Astrocyte (in vitro differentiated cells and primary cell): ENCODE measurements at regions not wholly inside any gene's neighbourhood (a gene's known extent, or its start where the extent isn't known, plus 50 kb on each side); places are given as distances from the start of the nearest gene placed in this dataset.
A peak's percentile ranks its signal among the peaks of the same experiment; 100 is the strongest.
"Not testable (repeated sequence)": the region's sequence is repeated elsewhere in the genome, so short reads cannot be mapped to it uniquely, and the experiment has no call there.

Experiments
- DNase-seq: peaks from one replicate; pipeline ENCODE4 v3.0.0-alpha.2; 2010; ENCODE audit warnings: low read depth
- FAIRE-seq: peaks from 2 replicates; lab custom pipeline; 2011; peaks lifted over from hg19 to GRCh38; lab: Jason Lieb, UNC
- H2AFZ ChIP-seq: 2 replicates; pipeline ENCODE4 v1.6.0; 2012; ENCODE audit warnings: low read depth, low read length, inconsistent platforms
- H3K27ac ChIP-seq: 2 replicates; pipeline ENCODE4 v1.5.1; 2011; ENCODE audit warnings: low read depth, low read length, inconsistent platforms
- H3K27me3 ChIP-seq: 2 replicates; pipeline ENCODE4 v1.6.0; 2011; ENCODE audit warnings: low read length, inconsistent platforms; ENCODE audit not compliant: insufficient read depth
- H3K36me3 ChIP-seq: 2 replicates; pipeline ENCODE4 v1.5.1; 2011; ENCODE audit warnings: low read length, inconsistent platforms; ENCODE audit not compliant: insufficient read depth
- H3K4me1 ChIP-seq: 2 replicates; pipeline ENCODE4 v1.5.1; 2011; ENCODE audit warnings: low read length, inconsistent platforms; ENCODE audit not compliant: insufficient read depth
- H3K4me2 ChIP-seq: 2 replicates; pipeline ENCODE4 v1.6.0; 2012; ENCODE audit warnings: low read length, inconsistent platforms
- H3K4me3 ChIP-seq: 2 replicates; pipeline ENCODE4 v1.5.1; 2011; ENCODE audit warnings: low read depth, mild to moderate bottlenecking, low read length, inconsistent platforms; ENCODE audit not compliant: insufficient read depth
- H3K79me2 ChIP-seq: 2 replicates; pipeline ENCODE4 v1.6.0; 2012; ENCODE audit warnings: mild to moderate bottlenecking, low read length, inconsistent platforms; ENCODE audit not compliant: insufficient read depth
- H3K9ac ChIP-seq: 2 replicates; pipeline ENCODE4 v1.6.0; 2012; ENCODE audit warnings: mild to moderate bottlenecking, low read length, inconsistent platforms
- H3K9me3 ChIP-seq: 2 replicates; pipeline ENCODE4 v1.5.1; 2012; ENCODE audit warnings: low read depth, mild to moderate bottlenecking, low read length, inconsistent platforms; ENCODE audit not compliant: insufficient read depth
- H4K20me1 ChIP-seq: 2 replicates; pipeline ENCODE4 v1.6.0; 2012; ENCODE audit warnings: low read length, inconsistent platforms; ENCODE audit not compliant: insufficient read depth
- H3K27ac Mint-ChIP-seq: one replicate; pipeline ENCODE4 v1.8.0; 2021; ENCODE audit warnings: mild to moderate bottlenecking, mixed read lengths; ENCODE audit not compliant: unreplicated experiment
- H3K27me3 Mint-ChIP-seq: one replicate; pipeline ENCODE4 v1.8.0; 2021; ENCODE audit warnings: low read depth, mixed read lengths; ENCODE audit not compliant: unreplicated experiment
- H3K36me3 Mint-ChIP-seq: one replicate; pipeline ENCODE4 v1.8.0; 2021; ENCODE audit warnings: low read depth, mixed read lengths; ENCODE audit not compliant: unreplicated experiment
- H3K4me1 Mint-ChIP-seq: one replicate; pipeline ENCODE4 v1.8.0; 2021; ENCODE audit warnings: low read depth, mixed read lengths; ENCODE audit not compliant: unreplicated experiment
- H3K4me3 Mint-ChIP-seq: one replicate; pipeline ENCODE4 v1.8.0; 2021; ENCODE audit warnings: mild to moderate bottlenecking, moderate library complexity, mixed read lengths; ENCODE audit not compliant: unreplicated experiment
- H3K9me3 Mint-ChIP-seq: one replicate; pipeline ENCODE4 v1.8.0; 2021; ENCODE audit warnings: mild to moderate bottlenecking, mixed read lengths; ENCODE audit not compliant: unreplicated experiment
- CTCF ChIP-seq: IDR thresholded peaks from 2 replicates; pipeline ENCODE4 v1.5.1; 2011; ENCODE audit warnings: low read depth, mild to moderate bottlenecking, inconsistent platforms, low read length, moderate library complexity; ENCODE audit not compliant: insufficient read depth
- EZH2 ChIP-seq: IDR thresholded peaks from 2 replicates; pipeline ENCODE4 v1.6.1; 2012; ENCODE audit warnings: mild to moderate bottlenecking, low read length, inconsistent platforms; ENCODE audit not compliant: insufficient read depth

GRCh38 chr1:148277865-148278279 lies 125.8 kb upstream of the NBPF11 start:
- not testable (repeated sequence) for H3K4me3 ChIP-seq, H3K27me3 ChIP-seq, H3K27ac Mint-ChIP-seq, H3K9me3 ChIP-seq, H3K4me1 Mint-ChIP-seq, H2AFZ ChIP-seq, H3K4me2 ChIP-seq, DNase-seq, H3K9me3 Mint-ChIP-seq, H3K27ac ChIP-seq, H4K20me1 ChIP-seq, H3K9ac ChIP-seq, FAIRE-seq, H3K36me3 Mint-ChIP-seq, H3K36me3 ChIP-seq, H3K4me1 ChIP-seq, H3K4me3 Mint-ChIP-seq, H3K79me2 ChIP-seq
- peaks cover 15% of the 10 kb centered on the region for H3K27me3 Mint-ChIP-seq

GRCh38 chr1:148267066-148267465 lies 115.0 kb upstream of the NBPF11 start:
- not testable (repeated sequence) for H3K9me3 ChIP-seq, FAIRE-seq, H3K27ac Mint-ChIP-seq, H3K27ac ChIP-seq, H4K20me1 ChIP-seq, H2AFZ ChIP-seq, H3K4me3 Mint-ChIP-seq, H3K9me3 Mint-ChIP-seq, H3K4me1 ChIP-seq, H3K4me2 ChIP-seq, H3K27me3 Mint-ChIP-seq, H3K36me3 ChIP-seq, H3K27me3 ChIP-seq, H3K36me3 Mint-ChIP-seq, H3K79me2 ChIP-seq, H3K4me3 ChIP-seq, H3K4me1 Mint-ChIP-seq, DNase-seq, H3K9ac ChIP-seq

GRCh38 chr1:148264374-148265276 lies 112.5 kb upstream of the NBPF11 start:
- Mint-ChIP-seq H3K4me3 (peak overlapping the region; percentile 86), H3K9me3 (peaks cover 2% of the 10 kb centered on the region), H3K27ac (peak overlapping the region; percentile 58), H3K4me1 (peaks cover 6% of the 10 kb centered on the region), H3K36me3 (no peaks in the 10 kb centered on the region), H3K27me3 (peaks cover 8% of the 10 kb centered on the region)
- TF ChIP-seq CTCF (no peak), EZH2 (no peak)
- H3K36me3 ChIP-seq: no peaks in the 10 kb centered on the region
- peaks cover 8% of the 10 kb centered on the region for H3K27me3 ChIP-seq
- peak overlapping the region; percentile 61 for H2AFZ ChIP-seq
- H4K20me1 ChIP-seq: no peaks in the 10 kb centered on the region
- peak overlapping the region; percentile 86 for H3K4me2 ChIP-seq
- peak; percentile 71 for DNase-seq
- no peak for FAIRE-seq
- peak overlapping the region; percentile 51 for H3K4me3 ChIP-seq
- peaks cover 4% of the 10 kb centered on the region for H3K4me1 ChIP-seq
- no peaks in the 10 kb centered on the region for H3K79me2 ChIP-seq
- H3K9ac ChIP-seq: peak overlapping the region; percentile 81
- no peak overlapping the region for H3K27ac ChIP-seq
- H3K9me3 ChIP-seq: no peaks in the 10 kb centered on the region
